Peyer's patch (tissue), 4 donors: ENCODE measurements at regions not wholly inside any gene's neighbourhood (a gene's known extent, or its start where the extent isn't known, plus 50 kb on each side); places are given as distances from the start of the nearest gene placed in this dataset.

Experiments used
- POLR2A ChIP-seq, 2 donors: fragments of 450-650 bp; IDR thresholded peaks; one replicate each; pipeline ENCODE4 v1.5.1; 2017; ENCODE audit warnings: antibody characterized with exemption in 2 of 2, mild to moderate bottlenecking in 2 of 2, moderate library complexity in 2 of 2
- TF ChIP-seq, protein P1 (sequence below), 6 experiments: fragments of 450-650 bp in 4 of 6; fragments of 200-600 bp in 2 of 6; sonication (generic) in 1 of 6; IDR thresholded peaks; one replicate each; pipeline ENCODE4 v1.5.1; 2017 to 2019; ENCODE audit warnings: antibody characterized with exemption in 6 of 6, mild to moderate bottlenecking in 3 of 6, moderate library complexity in 1 of 6

DNA sequence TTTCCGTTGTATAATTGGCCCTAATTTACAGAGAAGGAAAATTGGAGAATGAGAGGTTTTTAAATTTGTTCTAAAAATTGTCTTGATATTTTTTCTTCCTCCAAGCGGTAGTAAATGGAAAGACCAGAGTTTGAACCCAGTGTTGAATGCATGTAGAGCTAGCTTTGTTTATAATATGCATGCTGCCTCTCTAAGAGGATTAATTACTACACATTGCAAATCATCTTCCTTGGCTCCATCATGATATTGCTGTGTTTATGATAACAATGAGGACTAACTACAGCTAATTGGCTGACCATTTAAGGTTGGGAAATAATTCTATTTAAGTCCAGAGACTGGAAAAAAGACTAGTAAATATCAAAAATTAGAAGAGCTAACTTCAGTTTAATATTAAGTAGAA is 338.5 kb downstream of the PLK2 start:
- no peak for TF ChIP-seq POLR2A (IDR thresholded peaks at IDR 0.05)
- TF ChIP-seq, protein P1, sequence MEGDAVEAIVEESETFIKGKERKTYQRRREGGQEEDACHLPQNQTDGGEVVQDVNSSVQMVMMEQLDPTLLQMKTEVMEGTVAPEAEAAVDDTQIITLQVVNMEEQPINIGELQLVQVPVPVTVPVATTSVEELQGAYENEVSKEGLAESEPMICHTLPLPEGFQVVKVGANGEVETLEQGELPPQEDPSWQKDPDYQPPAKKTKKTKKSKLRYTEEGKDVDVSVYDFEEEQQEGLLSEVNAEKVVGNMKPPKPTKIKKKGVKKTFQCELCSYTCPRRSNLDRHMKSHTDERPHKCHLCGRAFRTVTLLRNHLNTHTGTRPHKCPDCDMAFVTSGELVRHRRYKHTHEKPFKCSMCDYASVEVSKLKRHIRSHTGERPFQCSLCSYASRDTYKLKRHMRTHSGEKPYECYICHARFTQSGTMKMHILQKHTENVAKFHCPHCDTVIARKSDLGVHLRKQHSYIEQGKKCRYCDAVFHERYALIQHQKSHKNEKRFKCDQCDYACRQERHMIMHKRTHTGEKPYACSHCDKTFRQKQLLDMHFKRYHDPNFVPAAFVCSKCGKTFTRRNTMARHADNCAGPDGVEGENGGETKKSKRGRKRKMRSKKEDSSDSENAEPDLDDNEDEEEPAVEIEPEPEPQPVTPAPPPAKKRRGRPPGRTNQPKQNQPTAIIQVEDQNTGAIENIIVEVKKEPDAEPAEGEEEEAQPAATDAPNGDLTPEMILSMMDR (IDR thresholded peaks at IDR 0.05), result no peak
